HL-60 (cell line): ENCODE measurements at regions not wholly inside any gene's neighbourhood (a gene's known extent, or its start where the extent isn't known, plus 50 kb on each side); places are given as distances from the start of the nearest gene placed in this dataset.

Experiments used
- GABPA ChIP-seq: IDR thresholded peaks from 2 replicates; pipeline ENCODE4 v1.6.1; 2012; ENCODE audit warnings: low read depth
- POLR2AphosphoS5 ChIP-seq: IDR thresholded peaks from 2 replicates; pipeline ENCODE4 v1.6.1; 2012; ENCODE audit warnings: low read depth
- TF ChIP-seq, protein P1 (sequence below): IDR thresholded peaks from one replicate; pipeline ENCODE4 v1.5.1; 2011; ENCODE audit warnings: low read length, control low read depth, inconsistent platforms; ENCODE audit not compliant: insufficient read depth

GRCh38 chr13:94825507-94825906 is 113.2 kb upstream of the SOX21 start:
- TF ChIP-seq, protein P1, sequence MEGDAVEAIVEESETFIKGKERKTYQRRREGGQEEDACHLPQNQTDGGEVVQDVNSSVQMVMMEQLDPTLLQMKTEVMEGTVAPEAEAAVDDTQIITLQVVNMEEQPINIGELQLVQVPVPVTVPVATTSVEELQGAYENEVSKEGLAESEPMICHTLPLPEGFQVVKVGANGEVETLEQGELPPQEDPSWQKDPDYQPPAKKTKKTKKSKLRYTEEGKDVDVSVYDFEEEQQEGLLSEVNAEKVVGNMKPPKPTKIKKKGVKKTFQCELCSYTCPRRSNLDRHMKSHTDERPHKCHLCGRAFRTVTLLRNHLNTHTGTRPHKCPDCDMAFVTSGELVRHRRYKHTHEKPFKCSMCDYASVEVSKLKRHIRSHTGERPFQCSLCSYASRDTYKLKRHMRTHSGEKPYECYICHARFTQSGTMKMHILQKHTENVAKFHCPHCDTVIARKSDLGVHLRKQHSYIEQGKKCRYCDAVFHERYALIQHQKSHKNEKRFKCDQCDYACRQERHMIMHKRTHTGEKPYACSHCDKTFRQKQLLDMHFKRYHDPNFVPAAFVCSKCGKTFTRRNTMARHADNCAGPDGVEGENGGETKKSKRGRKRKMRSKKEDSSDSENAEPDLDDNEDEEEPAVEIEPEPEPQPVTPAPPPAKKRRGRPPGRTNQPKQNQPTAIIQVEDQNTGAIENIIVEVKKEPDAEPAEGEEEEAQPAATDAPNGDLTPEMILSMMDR: no peak
- TF ChIP-seq GABPA: no peak
- TF ChIP-seq POLR2AphosphoS5: no peak
